ENCODE measurements at regions not wholly inside any gene's neighbourhood (a gene's known extent, or its start where the extent isn't known, plus 50 kb on each side); places are given as distances from the start of the nearest gene placed in this dataset.
"Not testable (repeated sequence)": the region's sequence is repeated elsewhere in the genome, so short reads cannot be mapped to it uniquely, and the experiment has no call there.

DNA sequence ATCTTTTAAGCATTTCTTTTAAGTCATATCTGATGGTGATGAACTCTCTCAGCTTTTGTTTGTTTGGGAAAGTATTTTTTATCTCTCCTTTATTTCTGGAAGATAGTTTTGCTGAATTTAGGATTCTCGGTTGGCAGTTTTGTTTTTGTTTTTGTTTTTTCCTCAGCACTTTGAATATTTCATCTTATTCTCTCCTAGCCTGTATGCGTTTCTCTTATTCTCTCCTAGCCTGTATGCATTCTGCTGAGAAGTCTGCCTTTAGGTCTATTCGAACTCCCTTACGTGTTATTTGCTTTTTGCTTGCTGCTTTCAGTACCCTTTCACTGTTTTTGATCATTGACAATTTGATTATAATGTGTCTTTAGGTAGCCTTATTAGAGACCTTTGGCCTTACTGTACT, 787.8 kb upstream of the FAM174A start:
- H3K4me3 ChIP-seq (ENCODE audit: low read depth, low read length), result no peak overlapping the region
- TF ChIP-seq, protein P1, sequence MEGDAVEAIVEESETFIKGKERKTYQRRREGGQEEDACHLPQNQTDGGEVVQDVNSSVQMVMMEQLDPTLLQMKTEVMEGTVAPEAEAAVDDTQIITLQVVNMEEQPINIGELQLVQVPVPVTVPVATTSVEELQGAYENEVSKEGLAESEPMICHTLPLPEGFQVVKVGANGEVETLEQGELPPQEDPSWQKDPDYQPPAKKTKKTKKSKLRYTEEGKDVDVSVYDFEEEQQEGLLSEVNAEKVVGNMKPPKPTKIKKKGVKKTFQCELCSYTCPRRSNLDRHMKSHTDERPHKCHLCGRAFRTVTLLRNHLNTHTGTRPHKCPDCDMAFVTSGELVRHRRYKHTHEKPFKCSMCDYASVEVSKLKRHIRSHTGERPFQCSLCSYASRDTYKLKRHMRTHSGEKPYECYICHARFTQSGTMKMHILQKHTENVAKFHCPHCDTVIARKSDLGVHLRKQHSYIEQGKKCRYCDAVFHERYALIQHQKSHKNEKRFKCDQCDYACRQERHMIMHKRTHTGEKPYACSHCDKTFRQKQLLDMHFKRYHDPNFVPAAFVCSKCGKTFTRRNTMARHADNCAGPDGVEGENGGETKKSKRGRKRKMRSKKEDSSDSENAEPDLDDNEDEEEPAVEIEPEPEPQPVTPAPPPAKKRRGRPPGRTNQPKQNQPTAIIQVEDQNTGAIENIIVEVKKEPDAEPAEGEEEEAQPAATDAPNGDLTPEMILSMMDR (conservative IDR thresholded peaks at IDR 0.05; ENCODE audit: low read depth, low read length), result no peak

DNA sequence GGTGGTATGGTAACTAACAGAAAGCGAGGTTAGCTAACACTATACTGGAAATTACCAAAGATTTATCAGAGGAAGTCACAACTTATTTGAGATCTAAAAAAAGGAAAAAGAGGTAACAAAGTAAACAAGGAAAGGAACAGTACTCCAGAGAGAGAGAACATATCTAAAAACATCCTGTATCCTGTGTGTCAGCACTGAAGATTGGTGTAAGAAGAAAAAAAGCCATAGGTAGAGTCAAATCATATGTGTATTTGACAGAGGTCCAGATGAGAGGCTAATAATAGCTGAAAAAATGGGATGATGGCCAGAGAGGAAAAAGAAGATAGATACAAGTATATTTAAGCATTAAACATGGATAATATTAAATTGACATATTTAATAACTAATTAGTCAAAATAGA, 802.0 kb upstream of the FAM174A start:
- peak; percentile 2 for DNase-seq (ENCODE audit: low read depth)

More for the DNA sequence above, 787.8 kb upstream of the FAM174A start:
- no peak for DNase-seq (ENCODE audit: low read depth)

DNA sequence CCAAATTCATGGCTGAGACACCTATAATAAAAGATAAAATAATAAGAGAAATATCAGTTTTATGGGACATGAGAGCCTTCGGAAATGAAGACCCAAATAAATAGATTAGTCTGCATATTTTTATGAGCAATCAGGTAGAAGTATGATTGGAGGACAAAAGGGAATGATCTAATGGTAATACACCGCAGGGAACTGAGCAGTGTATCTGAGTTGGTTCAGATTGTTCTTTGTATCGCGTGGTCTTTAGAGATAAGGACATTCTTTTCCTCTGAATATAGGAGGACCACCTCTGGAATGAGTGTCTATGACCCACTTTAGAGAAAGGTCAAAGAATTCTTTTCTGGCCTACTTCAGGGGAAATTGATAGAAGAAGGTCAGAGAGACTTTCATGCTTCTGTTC, 801.8 kb upstream of the CHD1 start:
- DNase-seq (ENCODE audit: low read depth), result peak; percentile 31

More for the DNA sequence above, 802.0 kb upstream of the FAM174A start:
- H3K4me3 ChIP-seq (ENCODE audit: low read depth, low read length), result not testable (repeated sequence)

DNA sequence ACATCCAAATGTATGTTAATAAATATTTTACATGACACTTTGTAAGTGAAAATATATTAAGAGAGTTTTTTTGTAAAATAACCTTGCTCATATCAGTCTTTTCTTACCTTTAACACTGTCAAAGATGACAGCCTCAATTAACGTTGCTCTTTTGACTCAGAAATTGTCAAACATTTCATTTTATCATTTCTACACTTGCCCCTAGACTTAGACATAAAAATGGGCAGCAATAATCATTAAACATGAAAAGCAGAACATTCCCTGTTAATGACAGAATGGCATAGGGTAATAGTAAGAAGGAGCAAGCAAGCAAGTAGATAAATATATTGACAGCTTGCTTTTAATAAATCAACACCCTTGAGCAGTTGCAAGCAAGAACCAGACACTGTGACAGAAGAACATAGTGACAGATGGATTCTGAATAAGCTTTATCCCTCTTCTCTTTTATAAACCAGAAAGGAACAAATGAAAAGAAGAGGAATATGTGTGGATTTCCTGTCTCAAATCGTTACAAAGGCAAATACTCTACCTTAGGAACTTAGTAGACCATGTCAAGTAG, 796.0 kb upstream of the CHD1 start:
- no peak for DNase-seq (ENCODE audit: low read depth)
- H3K4me3 ChIP-seq (ENCODE audit: low read depth, low read length), result no peak overlapping the region
- TF ChIP-seq, protein P1 (conservative IDR thresholded peaks at IDR 0.05; ENCODE audit: low read depth, low read length), result no peak

More for the DNA sequence above, 801.8 kb upstream of the CHD1 start:
- not testable (repeated sequence) for H3K4me3 ChIP-seq (ENCODE audit: low read depth, low read length)

DNA sequence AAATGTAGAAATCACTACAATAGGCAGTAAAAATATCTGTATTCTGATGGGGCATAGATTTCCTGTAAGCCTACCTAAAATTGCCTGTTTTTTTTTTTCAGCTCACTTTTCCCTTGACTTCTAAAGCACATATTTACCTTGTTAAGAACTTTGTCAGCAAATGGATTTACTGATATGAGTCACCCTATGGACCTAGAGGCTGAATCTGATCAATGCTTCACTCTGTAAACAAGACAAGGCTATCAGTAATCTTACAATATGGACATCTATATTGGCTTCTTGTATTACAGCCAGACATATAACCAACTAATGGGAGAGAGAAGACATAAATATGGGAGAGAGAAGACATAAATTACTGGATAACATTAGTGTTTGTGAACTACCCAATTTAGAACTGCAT, 792.7 kb upstream of the CHD1 start:
- H3K4me3 ChIP-seq (ENCODE audit: low read depth, low read length), result no peak overlapping the region
- TF ChIP-seq, protein P1 (conservative IDR thresholded peaks at IDR 0.05; ENCODE audit: low read depth, low read length), result no peak
- no peak for DNase-seq (ENCODE audit: low read depth)

DNA sequence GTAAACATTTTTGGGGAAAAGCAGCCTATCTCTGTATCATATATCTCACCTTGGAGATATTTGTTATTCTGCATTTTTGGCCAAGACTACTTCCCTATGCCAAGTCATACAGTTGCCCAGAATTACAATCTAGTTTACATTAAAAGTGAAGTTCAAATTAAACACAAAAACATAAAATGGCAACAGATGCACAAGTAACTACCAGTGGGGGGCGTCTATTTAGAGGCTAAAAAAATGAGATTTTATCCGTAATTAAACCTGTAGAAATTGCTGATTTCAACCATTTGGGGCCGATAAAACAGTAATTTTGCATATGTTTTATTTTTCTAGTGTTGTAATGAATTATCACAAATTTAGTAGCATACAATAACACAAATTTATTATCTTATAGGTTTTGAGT, 787.1 kb upstream of the CHD1 start:
- no peak overlapping the region for H3K4me3 ChIP-seq (ENCODE audit: low read depth, low read length)
- no peak for DNase-seq (ENCODE audit: low read depth)
- TF ChIP-seq, protein P1 (conservative IDR thresholded peaks at IDR 0.05; ENCODE audit: low read depth, low read length), result no peak

DNA sequence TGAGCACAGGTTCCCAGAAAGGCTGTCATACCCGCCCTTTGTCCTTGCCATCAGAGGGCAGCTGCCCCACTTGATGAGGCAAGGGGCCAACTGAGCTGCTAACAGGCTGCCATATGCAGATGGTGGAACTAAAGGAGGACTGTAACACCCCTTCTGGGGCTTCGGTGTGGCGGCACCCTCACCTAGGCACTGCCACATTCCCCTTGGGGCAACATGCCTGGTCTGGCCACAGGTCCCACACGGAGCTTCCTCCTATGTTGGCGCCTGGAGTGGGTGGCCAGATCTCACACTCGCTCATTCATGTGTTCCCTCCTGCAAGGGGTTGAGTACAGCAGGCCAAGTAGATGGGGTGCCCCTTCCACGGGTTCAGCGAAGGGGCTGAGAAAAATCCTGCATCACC, 777.4 kb upstream of the CHD1 start:
- H3K4me3 ChIP-seq (ENCODE audit: low read depth, low read length), result no peak overlapping the region
- DNase-seq (ENCODE audit: low read depth), result no peak
- TF ChIP-seq, protein P1 (conservative IDR thresholded peaks at IDR 0.05; ENCODE audit: low read depth, low read length), result no peak

DNA sequence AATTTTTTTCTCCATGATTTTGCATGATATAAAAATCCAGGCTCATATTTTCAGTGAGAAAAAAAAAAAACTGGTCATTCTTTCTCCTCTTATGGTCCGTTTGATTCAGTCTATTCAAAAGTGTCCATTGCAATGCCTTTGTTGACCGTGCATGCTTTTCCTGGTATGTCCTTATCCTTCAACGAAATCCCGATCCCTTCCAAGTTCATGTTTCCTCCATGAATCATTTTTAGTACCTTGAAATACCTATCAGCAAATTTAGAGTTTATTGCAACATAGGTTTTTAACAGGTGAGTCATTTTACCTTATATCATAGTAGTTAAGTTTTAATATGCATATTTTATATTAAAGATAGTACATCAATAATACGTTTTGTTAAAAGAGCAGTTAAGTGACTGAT, 773.8 kb upstream of the CHD1 start:
- H3K4me3 ChIP-seq (ENCODE audit: low read depth, low read length), result no peak overlapping the region
- DNase-seq (ENCODE audit: low read depth), result no peak
- TF ChIP-seq, protein P1 (conservative IDR thresholded peaks at IDR 0.05; ENCODE audit: low read depth, low read length), result no peak
